ENCODE measurements at regions not wholly inside any gene's neighbourhood (a gene's known extent, or its start where the extent isn't known, plus 50 kb on each side); places are given as distances from the start of the nearest gene placed in this dataset.

GRCh38 chr10:131803860-131804425, 96.9 kb upstream of the PPP2R2D start:
- H3K27me3 ChIP-seq (ENCODE audit: control insufficient read depth, insufficient read depth, low read length): no peaks in the 10 kb centered on the region
- no peak overlapping the region for H3K4me3 ChIP-seq (ENCODE audit: low read depth, low read length)
- no peak for TF ChIP-seq CTCF (IDR thresholded peaks at IDR 0.05; ENCODE audit: insufficient read depth, low read length, poor library complexity, severe bottlenecking)
- H3K36me3 ChIP-seq (ENCODE audit: control insufficient read depth, insufficient read depth, low read length): no peaks in the 10 kb centered on the region
- no peak for DNase-seq (ENCODE audit: low read depth)

GRCh38 chr10:131804551-131805295, 96.1 kb upstream of the PPP2R2D start:
- no peaks in the 10 kb centered on the region for H3K27me3 ChIP-seq (ENCODE audit: control insufficient read depth, insufficient read depth, low read length)
- no peak overlapping the region for H3K4me3 ChIP-seq (ENCODE audit: low read depth, low read length)
- TF ChIP-seq CTCF (IDR thresholded peaks at IDR 0.05; ENCODE audit: insufficient read depth, low read length, poor library complexity, severe bottlenecking): no peak
- no peak for DNase-seq (ENCODE audit: low read depth)
- no peaks in the 10 kb centered on the region for H3K36me3 ChIP-seq (ENCODE audit: control insufficient read depth, insufficient read depth, low read length)

GRCh38 chr10:131805696-131806095, 95.1 kb upstream of the PPP2R2D start:
- TF ChIP-seq CTCF (IDR thresholded peaks at IDR 0.05; ENCODE audit: insufficient read depth, low read length, poor library complexity, severe bottlenecking): no peak
- Histone ChIP-seq H3K27me3 (ENCODE audit: control insufficient read depth, insufficient read depth, low read length) (no peaks in the 10 kb centered on the region), H3K36me3 (ENCODE audit: control insufficient read depth, insufficient read depth, low read length) (no peaks in the 10 kb centered on the region), H3K4me3 (ENCODE audit: low read depth, low read length) (no peak overlapping the region)
- DNase-seq (ENCODE audit: low read depth): no peak

GRCh38 chr10:131806146-131806545, 94.7 kb upstream of the PPP2R2D start:
- TF ChIP-seq CTCF (IDR thresholded peaks at IDR 0.05; ENCODE audit: insufficient read depth, low read length, poor library complexity, severe bottlenecking): no peak
- Histone ChIP-seq H3K4me3 (ENCODE audit: low read depth, low read length) (no peak overlapping the region), H3K36me3 (ENCODE audit: control insufficient read depth, insufficient read depth, low read length) (no peaks in the 10 kb centered on the region), H3K27me3 (ENCODE audit: control insufficient read depth, insufficient read depth, low read length) (no peaks in the 10 kb centered on the region)
- no peak for DNase-seq (ENCODE audit: low read depth)

- no peak overlapping the region for H3K4me3 ChIP-seq (ENCODE audit: low read depth, low read length)
- H3K27me3 ChIP-seq (ENCODE audit: control insufficient read depth, insufficient read depth, low read length): no peaks in the 10 kb centered on the region
- TF ChIP-seq CTCF (IDR thresholded peaks at IDR 0.05; ENCODE audit: insufficient read depth, low read length, poor library complexity, severe bottlenecking): no peak
- no peaks in the 10 kb centered on the region for H3K36me3 ChIP-seq (ENCODE audit: control insufficient read depth, insufficient read depth, low read length)
- DNase-seq (ENCODE audit: low read depth): no peak
Measured at GRCh38 chr10:131806646-131807317, 94.0 kb upstream of the PPP2R2D start.

All from kidney epithelial cell (primary cell).